HG03378 (cell line): ENCODE measurements at regions not wholly inside any gene's neighbourhood (a gene's known extent, or its start where the extent isn't known, plus 50 kb on each side); places are given as distances from the start of the nearest gene placed in this dataset.
"Not testable (repeated sequence)": the region's sequence is repeated elsewhere in the genome, so short reads cannot be mapped to it uniquely, and the experiment has no call there.

Experiments
- ATAC-seq: cut with Tn5 transposase; IDR thresholded peaks from one replicate; pipeline ENCODE4 v1.9.1; 2021; ENCODE audit warnings: mild to moderate bottlenecking, moderate library complexity; ENCODE audit not compliant: unreplicated experiment

GRCh38 chr1:143643148-143643885 lies 328.5 kb downstream of the FAM72C start:
- ATAC-seq, result no peak

GRCh38 chr1:143625886-143626285 lies 345.9 kb downstream of the FAM72C start:
- no peak for ATAC-seq

- no peak for ATAC-seq
These were observed 351.9 kb downstream of the FAM72C start for GRCh38 chr1:143619851-143620250.

GRCh38 chr1:143611159-143611558 lies 360.6 kb downstream of the FAM72C start:
- no peak for ATAC-seq

GRCh38 chr1:143610196-143610595 lies 361.6 kb downstream of the FAM72C start:
- ATAC-seq, result no peak

GRCh38 chr1:143604887-143605286 lies 366.9 kb downstream of the FAM72C start:
- ATAC-seq, result no peak

- ATAC-seq, result no peak
These were observed 387.3 kb downstream of the FAM72C start for GRCh38 chr1:143584508-143584907.

- no peak for ATAC-seq
These were observed 396.8 kb downstream of the FAM72C start for GRCh38 chr1:143574891-143575520.

GRCh38 chr1:143572661-143573060 lies 399.1 kb downstream of the FAM72C start:
- not testable (repeated sequence) for ATAC-seq

- not testable (repeated sequence) for ATAC-seq
These were observed 408.0 kb downstream of the FAM72C start for GRCh38 chr1:143563761-143564160.

- no peak for ATAC-seq
These were observed 418.2 kb downstream of the FAM72C start for GRCh38 chr1:143553627-143554026.

GRCh38 chr1:143504703-143505102 lies 467.1 kb downstream of the FAM72C start:
- ATAC-seq, result not testable (repeated sequence)

GRCh38 chr1:143504080-143504479 lies 467.7 kb downstream of the FAM72C start:
- not testable (repeated sequence) for ATAC-seq

GRCh38 chr1:143503048-143503447 lies 468.7 kb downstream of the FAM72C start:
- ATAC-seq, result not testable (repeated sequence)

GRCh38 chr1:143502038-143502437 lies 469.7 kb downstream of the FAM72C start:
- ATAC-seq, result not testable (repeated sequence)

- ATAC-seq, result not testable (repeated sequence)
These were observed 473.6 kb downstream of the FAM72C start for GRCh38 chr1:143498059-143498749.

GRCh38 chr1:143497374-143497747 lies 474.4 kb downstream of the FAM72C start:
- no peak for ATAC-seq

- not testable (repeated sequence) for ATAC-seq
These were observed 475.0 kb downstream of the FAM72C start for GRCh38 chr1:143496526-143497373.
